GM12878 (cell line): ENCODE measurements at regions not wholly inside any gene's neighbourhood (a gene's known extent, or its start where the extent isn't known, plus 50 kb on each side); places are given as distances from the start of the nearest gene placed in this dataset.

Experiments used
- ATAC-seq: fragments of 200-7000 bp; cut with Tn5 transposase; 3 replicates; pipeline ENCODE4 v1.9.1; 2020; ENCODE audit warnings: mild to moderate bottlenecking, moderate library complexity
- BruUV-seq: library from RNA; stranded (reverse); fragments of 400-500 nt; replicated peaks from 2 replicates; lab custom pipeline; 2021; lab: Mats Ljungman, UMichigan
- CTCF ChIA-PET: fragments of 300-600 bp; sonication (Branson Sonifier 250); formaldehyde crosslinking; extraction: SDS; loops from one replicate; lab custom pipeline; 2021; ENCODE audit warnings: inconsistent platforms; lab: Yijun Ruan, JAX
- POLR2A ChIA-PET: fragments of 350-600 bp; formaldehyde crosslinking; extraction: SDS; loops from one replicate; lab custom pipeline; 2021; ENCODE audit warnings: inconsistent platforms; lab: Charles Lee
- RAD21 ChIA-PET: fragments of 300-600 bp; sonication (Branson Sonifier 250); formaldehyde crosslinking; loops from one replicate; lab custom pipeline; 2023; ENCODE audit warnings: antibody characterized with exemption; ENCODE audit not compliant: unreplicated experiment; lab: Charles Lee
- SMC1A ChIA-PET: fragments of 300-600 bp; sonication (Branson Sonifier 250); formaldehyde crosslinking; loops from one replicate; lab custom pipeline; 2023; ENCODE audit not compliant: unreplicated experiment, uncharacterized antibody; lab: Charles Lee
- DNase-seq: peaks from one replicate; pipeline ENCODE4 v3.0.0-alpha.2; 2011; ENCODE audit warnings: low read depth, low spot score
- FAIRE-seq: peaks from 3 replicates; lab custom pipeline; 2011; peaks lifted over from hg19 to GRCh38; lab: Jason Lieb, UNC
- H2AFZ ChIP-seq: 2 replicates; pipeline ENCODE4 v1.6.0; 2011; ENCODE audit warnings: low read depth, low read length, control low read depth; ENCODE audit not compliant: control insufficient read depth
- H3K27ac ChIP-seq: 2 replicates; pipeline ENCODE4 v1.5.1; 2011; ENCODE audit warnings: control low read depth; ENCODE audit not compliant: control insufficient read depth, insufficient read depth
- H3K27me3 ChIP-seq, 2 experiments: replicated peaks in 1 of 2; 2 replicates each; pipeline versions ENCODE4 v1.6.0 to v1.6.1; 2011; ENCODE audit warnings: low read length in 1 of 2; ENCODE audit not compliant: control insufficient read depth in 2 of 2, insufficient read depth in 2 of 2
- H3K36me3 ChIP-seq, 2 experiments: 2 replicates each; pipeline ENCODE4 v1.5.1; 2011; ENCODE audit warnings: low read length in 1 of 2; ENCODE audit not compliant: control insufficient read depth in 2 of 2, insufficient read depth in 2 of 2
- H3K4me1 ChIP-seq: 2 replicates; pipeline ENCODE4 v1.6.1; 2011; ENCODE audit warnings: mild to moderate bottlenecking, low read length, moderate library complexity, mixed read lengths; ENCODE audit not compliant: control insufficient read depth, insufficient read depth
- H3K4me2 ChIP-seq: 2 replicates; pipeline ENCODE4 v1.6.0; 2011; ENCODE audit warnings: control low read depth; ENCODE audit not compliant: control insufficient read depth, insufficient read depth
- H3K4me3 ChIP-seq: fragments of 200-600 bp; sonication (generic); 2 replicates; pipeline ENCODE4 v1.5.1; 2016
- H3K79me2 ChIP-seq: 2 replicates; pipeline ENCODE4 v1.6.0; 2011; ENCODE audit warnings: low read length; ENCODE audit not compliant: control insufficient read depth, insufficient read depth
- H3K9ac ChIP-seq: 2 replicates; pipeline ENCODE4 v1.8.0; 2011; ENCODE audit warnings: low read length, control low read depth, mixed read lengths; ENCODE audit not compliant: control insufficient read depth, insufficient read depth
- H3K9me3 ChIP-seq: replicated peaks from 3 replicates; pipeline ENCODE4 v1.5.1; 2011; ENCODE audit warnings: mild to moderate bottlenecking, low read length; ENCODE audit not compliant: control insufficient read depth, insufficient read depth
- H4K20me1 ChIP-seq: 2 replicates; pipeline ENCODE4 v1.6.0; 2011; ENCODE audit not compliant: control insufficient read depth, insufficient read depth
- EGR1 ChIP-seq, 2 experiments: IDR thresholded peaks; 1 replicate in 1 of 2; 2 replicates in 1 of 2; pipeline ENCODE4 v1.6.1; 2011 to 2012; ENCODE audit warnings: low read depth in 2 of 2, low read length in 2 of 2, borderline replicate concordance in 1 of 2, mild to moderate bottlenecking in 1 of 2, moderate library complexity in 1 of 2
- ETV6 ChIP-seq, 2 experiments: fragments of 450-650 bp in 1 of 2; IDR thresholded peaks in 1 of 2; conservative IDR thresholded peaks in 1 of 2; 2 replicates each; pipeline ENCODE4 v1.6.1; 2014; ENCODE audit warnings: antibody characterized with exemption in 1 of 2, borderline replicate concordance in 1 of 2, low read depth in 1 of 2, mild to moderate bottlenecking in 1 of 2, moderate library complexity in 1 of 2
- FOXK2 ChIP-seq: fragments of 450-650 bp; IDR thresholded peaks from 2 replicates; pipeline ENCODE4 v1.6.1; 2017; ENCODE audit warnings: mild to moderate bottlenecking, moderate library complexity
- HDGF ChIP-seq: fragments of 450-650 bp; IDR thresholded peaks from 2 replicates; pipeline ENCODE4 v1.6.1; 2016; ENCODE audit warnings: antibody characterized with exemption
- JUNB ChIP-seq: IDR thresholded peaks from 2 replicates; pipeline ENCODE4 v1.6.1; 2016; ENCODE audit warnings: antibody characterized with exemption, mild to moderate bottlenecking
- KDM1A ChIP-seq: fragments of 200-600 bp; sonication (generic); IDR thresholded peaks from 2 replicates; pipeline ENCODE4 v1.6.1; 2016; ENCODE audit warnings: borderline replicate concordance
- MEF2A ChIP-seq: IDR thresholded peaks from 2 replicates; pipeline ENCODE4 v1.6.1; 2011; ENCODE audit warnings: low read depth, mild to moderate bottlenecking, low read length, moderate library complexity; ENCODE audit not compliant: insufficient read depth
- MTA2 ChIP-seq: fragments of 450-650 bp; IDR thresholded peaks from 2 replicates; pipeline ENCODE4 v1.6.1; 2016; ENCODE audit warnings: low read depth, mild to moderate bottlenecking, moderate library complexity
- MXI1 ChIP-seq: fragments of 150-350 bp; IDR thresholded peaks from 2 replicates; pipeline ENCODE4 v1.6.1; 2011; ENCODE audit warnings: low read depth, mild to moderate bottlenecking, inconsistent platforms, low read length, improper control_type of control experiment
- NFXL1 ChIP-seq: fragments of 450-650 bp; IDR thresholded peaks from 2 replicates; pipeline ENCODE4 v1.6.1; 2017; ENCODE audit warnings: antibody characterized with exemption, mild to moderate bottlenecking, borderline replicate concordance
- PAX5 ChIP-seq: IDR thresholded peaks from 2 replicates; pipeline ENCODE4 v1.6.1; 2011; ENCODE audit warnings: low read depth, low read length, borderline replicate concordance
- SPI1 ChIP-seq: IDR thresholded peaks from 2 replicates; pipeline ENCODE4 v1.6.1; 2011; ENCODE audit warnings: low read depth, mild to moderate bottlenecking, low read length, moderate library complexity, borderline replicate concordance; ENCODE audit not compliant: insufficient read depth
- TCF7 ChIP-seq: IDR thresholded peaks from 2 replicates; pipeline ENCODE4 v1.6.1; 2014; ENCODE audit warnings: antibody characterized with exemption, borderline replicate concordance
- YBX1 ChIP-seq: fragments of 450-650 bp; IDR thresholded peaks from 2 replicates; pipeline ENCODE4 v1.6.1; 2016; ENCODE audit warnings: antibody characterized with exemption
- ZNF24 ChIP-seq: fragments of 450-650 bp; IDR thresholded peaks from 2 replicates; pipeline ENCODE4 v1.6.1; 2017; ENCODE audit warnings: antibody characterized with exemption, mild to moderate bottlenecking
- WGBS: methylation state at CpG from one replicate; pipeline ENCODE4 v1.1.6; 2016; ENCODE audit warnings: low lambda C conversion rate; ENCODE audit not compliant: insufficient replicate concordance, insufficient coverage; ENCODE audit errors: missing lambda C conversion rate; 5-methylcytosine and 5-hydroxymethylcytosine counted together
- in situ Hi-C: fragments of 300-500 bp; cut with MboI; formaldehyde crosslinking; loops from 9 replicates; pipeline ENCODE4 v1.14.3; 2018; ENCODE audit warnings: mixed read lengths
- intact Hi-C: fragments of 100-400 bp; cut with micrococcal nuclease; formaldehyde crosslinking; loops from one replicate; pipeline ENCODE4 v1.14.2; 2022; ENCODE audit not compliant: unreplicated experiment
- TF ChIP-seq, protein P1 (sequence below): IDR thresholded peaks from 2 replicates; pipeline ENCODE4 v1.6.1; 2011; ENCODE audit warnings: borderline replicate concordance, low read depth, mild to moderate bottlenecking, moderate library complexity, low read length; ENCODE audit not compliant: insufficient read depth, poor library complexity, severe bottlenecking
- TF ChIP-seq, protein P2 (sequence below): IDR thresholded peaks from 2 replicates; pipeline ENCODE4 v1.6.1; 2011; ENCODE audit warnings: borderline replicate concordance, low read depth, mild to moderate bottlenecking, moderate library complexity, mixed read lengths, low read length; ENCODE audit not compliant: insufficient read depth; ENCODE audit errors: extremely low read length
- TF ChIP-seq, protein P3 (sequence below): IDR thresholded peaks from 2 replicates; pipeline ENCODE4 v1.6.1; 2011; ENCODE audit warnings: low read depth, mild to moderate bottlenecking, low read length, moderate library complexity, borderline replicate concordance; ENCODE audit errors: extremely low read depth
- TF ChIP-seq, protein P4 (sequence below): fragments of 450-650 bp; IDR thresholded peaks from 2 replicates; pipeline ENCODE4 v1.6.1; 2017; ENCODE audit warnings: low read depth, mild to moderate bottlenecking, moderate library complexity

DNA sequence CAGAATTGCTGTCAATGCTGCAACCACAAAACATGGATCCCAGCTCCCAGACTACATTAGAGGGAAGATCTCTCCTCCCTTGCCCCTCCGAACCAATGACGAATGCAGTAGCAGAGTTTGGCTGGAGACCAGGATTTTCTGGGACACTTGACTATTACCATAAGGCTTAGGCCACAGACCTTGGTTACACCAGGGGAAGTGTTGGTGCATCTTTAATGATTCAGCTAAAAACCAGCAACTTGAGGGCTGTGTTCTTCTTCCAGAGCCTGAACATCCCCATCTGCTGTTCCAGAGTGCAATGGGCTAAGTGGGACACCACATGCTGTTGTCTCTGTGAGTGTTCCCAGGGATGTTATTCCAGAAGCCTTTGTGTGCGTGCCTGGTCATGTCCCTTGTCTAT is 528.2 kb downstream of the LMO7 start:
- Histone ChIP-seq H3K9ac (no peak overlapping the region), H3K9me3 (no peaks in the 10 kb centered on the region), H3K4me3 (no peak overlapping the region), H4K20me1 (no peaks in the 10 kb centered on the region), H2AFZ (no peak overlapping the region), H3K4me2 (no peak overlapping the region), H3K27me3 (no peaks in the 10 kb centered on the region), H3K27ac (no peak overlapping the region), H3K36me3 (no peaks in the 10 kb centered on the region), H3K79me2 (no peaks in the 10 kb centered on the region), H3K4me1 (no peaks in the 10 kb centered on the region)
- TF ChIP-seq SPI1 = no peak
- TF ChIP-seq MEF2A = no peak
- TF ChIP-seq, protein P1, sequence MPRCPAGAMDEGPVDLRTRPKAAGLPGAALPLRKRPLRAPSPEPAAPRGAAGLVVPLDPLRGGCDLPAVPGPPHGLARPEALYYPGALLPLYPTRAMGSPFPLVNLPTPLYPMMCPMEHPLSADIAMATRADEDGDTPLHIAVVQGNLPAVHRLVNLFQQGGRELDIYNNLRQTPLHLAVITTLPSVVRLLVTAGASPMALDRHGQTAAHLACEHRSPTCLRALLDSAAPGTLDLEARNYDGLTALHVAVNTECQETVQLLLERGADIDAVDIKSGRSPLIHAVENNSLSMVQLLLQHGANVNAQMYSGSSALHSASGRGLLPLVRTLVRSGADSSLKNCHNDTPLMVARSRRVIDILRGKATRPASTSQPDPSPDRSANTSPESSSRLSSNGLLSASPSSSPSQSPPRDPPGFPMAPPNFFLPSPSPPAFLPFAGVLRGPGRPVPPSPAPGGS = no peak
- TF ChIP-seq KDM1A = no peak
- no peak for TF ChIP-seq NFXL1
- no peak for TF ChIP-seq YBX1
- TF ChIP-seq MXI1 = no peak
- no peak for TF ChIP-seq PAX5
- TF ChIP-seq MTA2 = no peak
- TF ChIP-seq JUNB = no peak
- no peak for TF ChIP-seq HDGF
- no peak for TF ChIP-seq ETV6 (conservative IDR thresholded peaks at IDR 0.05 in 1 of 2, IDR thresholded peaks at IDR 0.05 in 1 of 2; ENCODE audit: borderline replicate concordance in 1 of 2, low read depth in 1 of 2)
- TF ChIP-seq ZNF24 = no peak
- TF ChIP-seq, protein P2, sequence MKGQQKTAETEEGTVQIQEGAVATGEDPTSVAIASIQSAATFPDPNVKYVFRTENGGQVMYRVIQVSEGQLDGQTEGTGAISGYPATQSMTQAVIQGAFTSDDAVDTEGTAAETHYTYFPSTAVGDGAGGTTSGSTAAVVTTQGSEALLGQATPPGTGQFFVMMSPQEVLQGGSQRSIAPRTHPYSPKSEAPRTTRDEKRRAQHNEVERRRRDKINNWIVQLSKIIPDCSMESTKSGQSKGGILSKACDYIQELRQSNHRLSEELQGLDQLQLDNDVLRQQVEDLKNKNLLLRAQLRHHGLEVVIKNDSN = no peak
- TF ChIP-seq, protein P3, sequence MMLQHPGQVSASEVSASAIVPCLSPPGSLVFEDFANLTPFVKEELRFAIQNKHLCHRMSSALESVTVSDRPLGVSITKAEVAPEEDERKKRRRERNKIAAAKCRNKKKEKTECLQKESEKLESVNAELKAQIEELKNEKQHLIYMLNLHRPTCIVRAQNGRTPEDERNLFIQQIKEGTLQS = no peak
- TF ChIP-seq FOXK2 = no peak
- TF ChIP-seq EGR1 (IDR thresholded peaks at IDR 0.05; ENCODE audit: borderline replicate concordance in 1 of 2, low read depth in 2 of 2, low read length in 2 of 2) = no peak
- TF ChIP-seq, protein P4, sequence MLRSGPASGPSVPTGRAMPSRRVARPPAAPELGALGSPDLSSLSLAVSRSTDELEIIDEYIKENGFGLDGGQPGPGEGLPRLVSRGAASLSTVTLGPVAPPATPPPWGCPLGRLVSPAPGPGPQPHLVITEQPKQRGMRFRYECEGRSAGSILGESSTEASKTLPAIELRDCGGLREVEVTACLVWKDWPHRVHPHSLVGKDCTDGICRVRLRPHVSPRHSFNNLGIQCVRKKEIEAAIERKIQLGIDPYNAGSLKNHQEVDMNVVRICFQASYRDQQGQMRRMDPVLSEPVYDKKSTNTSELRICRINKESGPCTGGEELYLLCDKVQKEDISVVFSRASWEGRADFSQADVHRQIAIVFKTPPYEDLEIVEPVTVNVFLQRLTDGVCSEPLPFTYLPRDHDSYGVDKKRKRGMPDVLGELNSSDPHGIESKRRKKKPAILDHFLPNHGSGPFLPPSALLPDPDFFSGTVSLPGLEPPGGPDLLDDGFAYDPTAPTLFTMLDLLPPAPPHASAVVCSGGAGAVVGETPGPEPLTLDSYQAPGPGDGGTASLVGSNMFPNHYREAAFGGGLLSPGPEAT = no peak
- TF ChIP-seq TCF7 = no peak
- ChIA-PET CTCF (no interaction called here), POLR2A (no interaction called here), RAD21 (no interaction called here), SMC1A (no interaction called here)
- intact Hi-C loops (no loop called here), in situ Hi-C loops (no loop called here)
- no peak for FAIRE-seq
- 61% methylated on average over 3 of the region's 3 CpGs for WGBS
- DNase-seq = no peak
- no TSS peak for BruUV-seq
- ATAC-seq = no peak
